AG09309 (cell line): ENCODE measurements at regions not wholly inside any gene's neighbourhood (a gene's known extent, or its start where the extent isn't known, plus 50 kb on each side); places are given as distances from the start of the nearest gene placed in this dataset.

Source experiments
- DNase-seq: peaks from one replicate; pipeline ENCODE4 v3.0.0-alpha.2; 2010; ENCODE audit warnings: low read depth
- H3K4me3 ChIP-seq: 2 replicates; pipeline ENCODE4 v1.5.1; 2011; ENCODE audit warnings: mild to moderate bottlenecking, low read depth, low read length, moderate library complexity; ENCODE audit not compliant: control insufficient read depth
- CTCF ChIP-seq: IDR thresholded peaks from 2 replicates; pipeline ENCODE4 v1.5.1; 2011; ENCODE audit warnings: mild to moderate bottlenecking, low read depth, low read length, inconsistent platforms; ENCODE audit not compliant: insufficient read depth, control insufficient read depth; ENCODE audit errors: missing control alignments

DNA sequence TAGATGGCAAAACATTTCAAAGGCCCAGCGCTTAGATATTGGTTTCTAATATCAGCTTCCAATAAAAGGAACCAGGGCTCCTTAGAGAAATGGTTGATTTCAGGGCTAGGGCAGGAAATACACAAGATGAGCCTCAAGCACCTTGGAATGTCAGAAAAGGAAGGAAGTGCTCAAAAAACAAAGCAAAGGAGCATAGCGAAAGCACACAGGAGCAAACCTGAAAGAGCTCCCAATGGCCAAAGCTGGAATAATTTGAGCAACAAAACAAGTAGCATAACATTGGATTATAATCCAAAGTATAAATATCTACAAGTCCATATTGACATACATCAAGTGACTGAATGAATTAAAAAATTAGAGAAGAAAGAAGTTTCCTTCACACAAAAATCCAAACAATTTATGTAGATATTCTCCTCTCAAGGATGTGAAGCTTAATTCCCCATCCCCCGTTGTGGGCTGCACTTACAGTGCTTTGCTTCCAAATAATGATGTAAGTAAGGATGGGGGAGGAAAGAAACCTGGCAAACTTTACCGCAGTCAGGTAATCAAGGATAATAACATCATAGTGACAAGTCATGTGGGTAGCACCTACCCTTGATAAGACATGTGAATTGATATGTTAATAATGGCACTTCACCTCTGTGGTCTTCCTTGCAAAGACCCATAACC is 132.9 kb upstream of the DST start:
- no peak overlapping the region for H3K4me3 ChIP-seq
- no peak for DNase-seq
- TF ChIP-seq CTCF: no peak

- H3K4me3 ChIP-seq: no peak overlapping the region
- TF ChIP-seq CTCF: no peak
- DNase-seq: peak; percentile 50
Observed at GRCh38 chr6:56772737-56773184, 130.1 kb upstream of the DST start.

DNA sequence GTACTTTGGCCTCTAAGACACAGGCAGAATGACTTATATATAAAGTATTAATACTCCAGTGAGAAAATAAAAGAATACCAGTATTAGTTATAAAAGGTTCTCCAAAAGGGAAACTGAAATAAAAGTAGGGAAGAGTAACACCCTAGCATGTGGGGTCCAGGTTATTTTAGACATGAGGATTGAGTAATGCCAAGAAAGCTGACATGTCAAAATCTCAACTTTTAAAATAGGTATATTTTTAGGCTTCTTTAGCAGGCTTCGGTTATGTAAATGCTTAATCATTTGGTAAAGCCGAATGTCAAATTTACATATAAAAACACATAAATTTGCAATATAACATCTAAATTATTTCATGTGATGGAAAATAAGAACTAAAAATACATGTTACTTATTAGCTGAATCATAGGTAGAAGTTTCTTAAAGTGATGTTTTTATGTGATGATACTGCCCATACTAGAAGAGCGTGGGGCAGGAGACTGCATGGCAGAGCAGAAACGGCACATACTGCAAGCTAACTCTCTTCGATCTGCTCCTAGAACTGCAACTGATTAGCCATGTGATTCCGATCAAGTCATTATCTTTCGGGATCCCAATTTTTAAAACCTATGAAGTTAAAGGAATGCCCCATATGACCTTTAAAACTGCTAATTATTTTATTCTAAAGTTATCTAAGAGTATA is 129.4 kb upstream of the DST start:
- no peak overlapping the region for H3K4me3 ChIP-seq
- no peak for TF ChIP-seq CTCF
- DNase-seq: no peak

- no peak for TF ChIP-seq CTCF
- H3K4me3 ChIP-seq: no peak overlapping the region
Observed at GRCh38 chr6:56771189-56771588, 128.5 kb upstream of the DST start.

DNA sequence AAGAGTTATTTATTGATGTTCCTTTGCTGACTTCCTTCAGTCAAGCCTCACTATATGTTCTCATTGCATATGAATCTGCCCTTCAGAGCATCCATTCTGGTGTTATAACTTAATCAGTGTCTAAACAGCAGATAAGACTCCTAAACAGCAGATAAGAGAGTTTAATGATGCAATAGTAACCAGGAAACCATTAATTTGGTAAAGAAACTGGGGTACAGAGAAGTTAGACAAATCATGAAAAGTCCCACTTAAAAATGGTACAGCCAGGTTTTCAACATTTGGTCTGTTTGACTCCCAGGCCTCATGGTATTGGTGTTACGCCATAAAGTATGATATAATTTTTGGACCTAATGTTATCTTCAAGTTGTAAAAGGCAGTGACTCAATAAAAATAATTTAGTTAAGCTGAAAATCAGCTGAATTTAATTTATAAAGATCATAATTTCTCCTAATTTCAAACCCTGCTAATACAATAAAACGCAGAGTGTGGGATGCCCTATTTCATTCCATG is 127.4 kb upstream of the DST start:
- DNase-seq: no peak
- TF ChIP-seq CTCF: no peak
- no peak overlapping the region for H3K4me3 ChIP-seq

More at GRCh38 chr6:56771189-56771588, 128.5 kb upstream of the DST start:
- DNase-seq: no peak

DNA sequence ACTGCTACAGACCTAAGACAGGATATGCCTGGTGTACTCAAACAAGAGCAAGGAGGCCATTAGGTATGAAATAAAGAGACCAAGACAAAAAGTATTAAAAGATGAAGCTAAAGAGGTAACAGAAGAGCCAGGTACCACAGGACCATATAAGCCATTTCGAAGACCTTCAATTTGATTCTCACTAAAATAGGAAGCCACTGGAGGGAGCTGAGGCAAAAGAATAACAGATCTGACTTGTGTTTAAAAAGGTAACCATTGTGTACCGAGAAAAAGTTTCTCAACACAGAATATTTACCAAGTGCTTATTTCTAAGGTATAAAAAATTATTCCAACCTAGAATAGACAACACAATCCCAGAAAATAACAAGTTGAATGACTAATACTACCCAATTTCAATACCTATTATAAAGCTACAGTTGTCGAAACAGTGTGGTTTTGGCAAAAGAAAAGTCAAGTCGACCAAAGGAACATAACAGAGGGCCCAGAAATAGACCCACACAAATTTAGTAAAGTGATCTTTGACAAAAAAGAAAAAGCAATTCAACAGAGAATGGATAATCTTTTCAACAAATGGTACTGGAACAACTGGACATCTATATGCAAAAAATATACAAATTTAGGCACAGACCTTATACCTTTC is 125.3 kb upstream of the DST start:
- H3K4me3 ChIP-seq: no peak overlapping the region
- TF ChIP-seq CTCF: no peak
- no peak for DNase-seq
